ENCODE measurements at regions not wholly inside any gene's neighbourhood (a gene's known extent, or its start where the extent isn't known, plus 50 kb on each side); places are given as distances from the start of the nearest gene placed in this dataset.

GRCh38 chr3:127072971-127073783 lies 90.3 kb downstream of the PLXNA1 start:
- no peak for TF ChIP-seq CTCF (IDR thresholded peaks at IDR 0.05; ENCODE audit: extremely low read depth in 1 of 2, insufficient read depth in 1 of 2, low read depth in 1 of 2, low read length in 2 of 2)
- TF ChIP-seq EZH2 (IDR thresholded peaks at IDR 0.05; ENCODE audit: borderline replicate concordance, low read depth, low read length, severe bottlenecking), result no peak
- TF ChIP-seq MYC (IDR thresholded peaks at IDR 0.05; ENCODE audit: low read depth, low read length), result no peak
- no peak for TF ChIP-seq POLR2A (IDR thresholded peaks at IDR 0.05; ENCODE audit: low read depth, low read length)
- no peak for TF ChIP-seq GATA2 (IDR thresholded peaks at IDR 0.05; ENCODE audit: insufficient read depth, insufficient read length, low read depth, low read length)
- no peak for TF ChIP-seq POLR2AphosphoS5 (IDR thresholded peaks at IDR 0.05; ENCODE audit: insufficient read depth, low read depth, low read length)
